ENCODE measurements at regions not wholly inside any gene's neighbourhood (a gene's known extent, or its start where the extent isn't known, plus 50 kb on each side); places are given as distances from the start of the nearest gene placed in this dataset.

- no peak for DNase-seq
Observed at GRCh38 chr14:99037777-99038430, 234.1 kb downstream of the BCL11B start.

GRCh38 chr14:99038431-99038820, 233.6 kb downstream of the BCL11B start:
- no peak for DNase-seq

- no peak for DNase-seq
Observed at GRCh38 chr14:99039331-99040041, 232.5 kb downstream of the BCL11B start.

GRCh38 chr14:99040052-99040451, 231.9 kb downstream of the BCL11B start:
- no peak for DNase-seq

GRCh38 chr14:99040711-99041110, 231.3 kb downstream of the BCL11B start:
- no peak for DNase-seq

- DNase-seq = no peak
Observed at GRCh38 chr14:99041141-99041819, 230.7 kb downstream of the BCL11B start.

- DNase-seq = no peak
Observed at GRCh38 chr14:99041820-99042174, 230.2 kb downstream of the BCL11B start.

- no peak for DNase-seq
Observed at GRCh38 chr14:99042381-99043266, 229.4 kb downstream of the BCL11B start.

- no peak for DNase-seq
Observed at GRCh38 chr14:99043267-99043615, 228.8 kb downstream of the BCL11B start.

GRCh38 chr14:99043756-99044155, 228.2 kb downstream of the BCL11B start:
- DNase-seq = no peak

- DNase-seq = no peak
Observed at GRCh38 chr14:99047441-99048031, 224.5 kb downstream of the BCL11B start.

GRCh38 chr14:99050309-99050708, 221.7 kb downstream of the BCL11B start:
- no peak for DNase-seq

- DNase-seq = no peak
Observed at GRCh38 chr14:99052467-99052866, 219.5 kb downstream of the BCL11B start.

- no peak for DNase-seq
Observed at GRCh38 chr14:99055019-99055418, 217.0 kb downstream of the BCL11B start.

- DNase-seq = peak; percentile 4 to 21
Observed at GRCh38 chr14:99055816-99056215, 216.2 kb downstream of the BCL11B start.

GRCh38 chr14:99057576-99058083, 214.4 kb downstream of the BCL11B start:
- no peak for DNase-seq

GRCh38 chr14:99058542-99058941, 213.5 kb downstream of the BCL11B start:
- no peak for DNase-seq

GRCh38 chr14:99062216-99062615, 209.8 kb downstream of the BCL11B start:
- DNase-seq = no peak

GRCh38 chr14:99062772-99063418, 209.1 kb downstream of the BCL11B start:
- DNase-seq = no peak

- no peak for DNase-seq
Observed at GRCh38 chr14:99063620-99064225, 208.3 kb downstream of the BCL11B start.

GRCh38 chr14:99064262-99064954, 207.6 kb downstream of the BCL11B start:
- no peak for DNase-seq
